GM21717 (cell line): ENCODE measurements at regions not wholly inside any gene's neighbourhood (a gene's known extent, or its start where the extent isn't known, plus 50 kb on each side); places are given as distances from the start of the nearest gene placed in this dataset.

Experiments
- ATAC-seq: cut with Tn5 transposase; IDR thresholded peaks from one replicate; pipeline ENCODE4 v1.9.1; 2021; ENCODE audit warnings: mild to moderate bottlenecking, moderate library complexity; ENCODE audit not compliant: unreplicated experiment

- no peak for ATAC-seq
Measured at GRCh38 chr2:237150186-237150585, 64.5 kb downstream of the COPS8 start.

- ATAC-seq: no peak
Measured at GRCh38 chr2:237150831-237151375, 65.2 kb downstream of the COPS8 start.

- ATAC-seq: no peak
Measured at GRCh38 chr2:237152361-237152760, 66.7 kb downstream of the COPS8 start.

GRCh38 chr2:237153181-237153580 lies 67.5 kb downstream of the COPS8 start:
- no peak for ATAC-seq

DNA sequence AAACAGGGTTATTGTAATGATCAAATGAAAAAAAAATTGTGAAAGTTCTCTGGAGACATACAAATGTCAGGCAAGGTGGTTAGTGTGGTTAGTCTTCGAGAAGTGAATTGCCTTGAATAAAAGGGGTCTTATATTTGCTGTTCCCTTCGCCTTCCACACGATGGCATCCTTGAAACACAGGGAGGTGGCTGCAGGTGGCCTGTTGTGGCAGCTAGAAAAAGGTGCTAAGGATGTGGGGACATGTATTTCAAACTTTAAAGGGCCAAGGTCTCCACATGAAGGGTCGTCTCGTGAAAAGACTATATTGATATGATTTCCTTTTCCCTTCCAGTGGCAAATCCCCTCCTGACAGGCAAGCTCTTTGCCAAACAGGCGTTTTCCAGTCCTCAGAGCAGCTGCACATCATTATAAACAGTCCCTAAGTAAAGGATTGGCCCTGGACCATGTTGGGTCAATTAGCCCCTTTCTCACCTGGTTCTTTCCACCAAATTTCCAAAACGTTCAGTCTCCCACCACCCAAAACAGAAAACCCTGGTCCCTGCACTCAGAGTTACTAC lies 68.5 kb downstream of the COPS8 start:
- no peak for ATAC-seq

DNA sequence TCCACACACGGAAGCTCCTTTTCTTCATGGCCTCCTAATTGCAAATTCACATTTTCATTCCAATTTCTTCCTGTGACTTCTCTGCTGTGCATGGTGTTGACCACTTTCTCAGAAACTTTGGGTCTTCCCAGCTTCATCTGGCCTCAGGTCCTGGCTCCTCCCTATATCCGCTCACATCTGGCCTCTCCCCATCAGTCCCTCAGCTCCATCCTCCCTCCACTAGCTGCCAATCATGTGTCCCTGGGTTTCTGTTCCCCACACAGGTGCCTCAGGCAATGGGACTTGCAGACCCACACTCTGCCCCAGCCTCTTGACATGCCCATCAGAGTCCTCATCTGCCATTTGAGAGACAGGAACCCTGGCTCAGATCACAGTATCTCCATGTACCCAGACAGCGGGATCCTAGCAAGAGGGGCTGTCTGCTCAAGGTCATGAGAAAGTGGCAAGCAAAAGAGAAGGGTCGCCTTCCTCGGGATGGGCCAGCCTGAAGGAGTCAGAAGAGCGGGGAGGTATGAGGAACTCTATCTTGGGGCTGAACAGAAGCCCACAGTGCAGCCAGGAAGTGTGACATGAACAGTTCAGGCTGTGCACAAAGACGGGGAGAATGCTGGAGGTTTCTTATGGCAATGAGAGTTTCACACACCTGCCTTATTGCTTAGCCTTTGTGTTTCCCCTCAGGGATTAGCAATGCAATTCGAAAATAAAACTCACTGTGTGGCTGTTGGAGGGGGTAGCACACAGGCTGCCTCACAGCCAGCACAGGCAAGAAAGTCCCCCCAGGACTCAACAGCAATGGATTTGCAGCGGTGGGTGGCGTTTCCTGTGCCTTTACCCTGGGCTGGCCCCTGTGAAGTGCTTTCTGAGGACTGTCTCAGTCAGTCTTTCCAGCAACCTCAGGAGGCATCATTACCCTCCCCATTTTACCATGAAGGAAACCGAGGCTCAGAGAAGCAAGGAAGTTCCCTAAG lies 69.5 kb downstream of the COPS8 start:
- no peak for ATAC-seq

DNA sequence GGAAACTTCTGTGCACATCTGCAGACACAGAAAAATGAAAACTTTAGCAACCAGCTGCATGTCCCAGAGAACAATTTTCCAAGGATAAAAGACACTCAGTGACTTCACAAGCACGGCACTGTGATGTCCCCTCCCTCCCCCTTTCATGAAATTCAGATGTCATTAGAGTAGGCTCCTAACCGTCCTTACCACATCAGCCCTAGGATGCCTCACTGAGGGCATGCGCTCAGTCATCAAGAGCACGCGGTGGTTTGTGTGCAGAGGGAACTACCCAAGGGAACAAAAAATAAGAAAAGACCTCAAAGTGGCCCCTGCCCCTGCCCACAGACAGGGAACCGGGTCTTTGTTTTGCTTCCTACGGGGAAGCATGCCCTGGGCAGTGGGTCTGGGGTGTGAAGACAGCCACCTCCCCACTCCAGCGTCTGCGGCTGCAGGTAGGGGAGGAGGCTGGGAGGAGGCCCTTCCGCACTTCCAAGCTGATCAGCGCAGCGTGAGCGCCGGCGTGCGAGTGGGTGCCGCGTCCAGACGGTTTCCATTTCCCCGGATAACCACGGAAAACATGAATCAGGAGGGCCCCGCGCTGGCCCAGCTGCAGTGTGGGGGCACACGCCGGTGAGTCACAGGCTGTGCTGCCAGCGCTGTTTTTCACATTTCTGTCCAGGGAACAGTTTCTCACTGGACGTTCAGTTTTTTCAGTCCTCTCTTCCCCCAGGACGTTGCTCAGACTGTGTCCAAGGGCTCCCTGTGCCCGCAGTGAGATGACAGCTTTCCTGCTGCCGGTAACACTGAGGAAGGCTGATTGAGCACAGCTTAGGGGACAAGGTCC lies 70.6 kb downstream of the COPS8 start:
- no peak for ATAC-seq

- ATAC-seq: no peak
Measured at GRCh38 chr2:237156857-237157779, 71.4 kb downstream of the COPS8 start.

DNA sequence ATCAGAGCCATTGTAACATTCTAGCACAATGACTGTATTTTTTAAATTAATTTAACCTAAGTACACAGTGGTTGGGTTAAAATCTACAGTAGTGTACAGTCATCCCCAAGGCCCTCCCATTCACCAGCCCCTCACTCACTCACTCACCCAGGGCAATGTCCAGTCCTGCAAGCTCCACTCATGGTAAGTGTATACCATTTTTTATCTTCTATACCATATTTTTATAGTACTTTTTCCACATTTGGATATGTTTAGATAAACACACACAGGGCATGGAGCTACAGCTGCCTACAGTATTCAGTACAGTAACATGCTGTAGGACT lies 72.1 kb downstream of the COPS8 start:
- ATAC-seq: no peak

DNA sequence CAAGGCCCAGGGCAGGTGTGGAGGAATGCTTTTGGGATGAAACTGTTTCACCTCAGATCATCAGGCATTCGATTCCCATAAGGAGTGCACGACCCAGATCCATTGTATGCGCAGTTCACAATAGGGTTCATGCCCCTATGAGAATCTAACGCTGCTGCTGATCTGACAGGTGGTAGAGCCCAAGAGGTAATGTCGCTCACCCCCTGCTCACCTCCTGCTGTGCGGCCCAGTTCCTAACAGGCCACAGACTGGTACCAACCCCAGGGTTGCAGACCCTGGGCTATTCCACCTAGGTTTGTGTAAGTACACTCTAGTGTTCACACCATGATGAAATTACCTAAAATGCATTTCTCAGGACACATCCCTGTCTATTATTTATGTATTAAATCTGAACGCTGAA lies 72.5 kb downstream of the COPS8 start:
- no peak for ATAC-seq

GRCh38 chr2:237159006-237159911 lies 73.6 kb downstream of the COPS8 start:
- no peak for ATAC-seq

GRCh38 chr2:237160271-237160919 lies 74.7 kb downstream of the COPS8 start:
- ATAC-seq: no peak

DNA sequence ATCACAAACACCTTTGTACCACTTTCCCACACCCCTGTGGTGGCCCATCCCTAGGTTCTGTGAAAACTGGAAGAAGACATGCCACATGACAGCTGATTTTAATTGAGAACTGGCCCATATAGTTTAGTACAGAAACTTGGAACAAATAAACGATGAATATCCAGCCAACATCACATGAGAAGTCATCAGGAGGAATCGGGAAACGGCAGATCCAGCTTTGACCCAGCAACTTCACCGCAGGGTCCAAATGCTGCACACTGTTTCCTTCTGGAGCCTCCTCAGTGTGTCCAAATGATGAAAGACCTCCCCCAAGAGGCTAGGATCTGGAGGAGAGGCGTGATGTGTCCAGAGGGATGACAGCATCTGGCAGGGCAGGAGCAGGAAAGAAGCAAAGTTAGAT lies 75.5 kb downstream of the COPS8 start:
- ATAC-seq: no peak

GRCh38 chr2:237162959-237163358 lies 77.3 kb downstream of the COPS8 start:
- ATAC-seq: no peak

DNA sequence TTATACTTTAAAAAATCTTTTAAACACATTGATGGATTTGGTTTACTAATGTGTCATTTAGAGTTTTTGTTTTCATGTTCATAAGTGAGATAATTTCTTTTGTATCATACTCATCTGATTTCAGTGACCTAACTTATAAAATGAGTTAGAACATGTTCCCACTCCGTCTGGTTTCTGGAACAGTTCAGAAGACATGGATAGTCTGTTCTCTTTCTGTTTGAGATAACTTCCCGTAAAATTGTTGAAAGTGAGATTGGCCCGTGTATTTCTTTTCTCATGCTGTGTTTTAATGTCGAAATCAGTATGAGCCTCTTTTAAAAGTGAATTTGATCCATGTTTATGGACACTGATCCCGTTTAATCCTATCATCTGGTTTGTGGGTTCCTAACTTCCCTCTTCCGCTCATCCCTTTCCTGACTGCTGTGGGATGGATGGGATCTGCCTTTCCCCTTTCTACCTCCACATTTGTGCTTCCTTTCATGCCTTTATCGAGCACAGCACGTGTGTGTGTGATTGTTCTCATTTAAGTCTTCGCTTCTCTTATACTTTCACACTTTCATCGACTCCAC lies 78.9 kb downstream of the COPS8 start:
- no peak for ATAC-seq

- ATAC-seq: no peak
Measured at GRCh38 chr2:237165405-237166276, 80.0 kb downstream of the COPS8 start.

- no peak for ATAC-seq
Measured at GRCh38 chr2:237167038-237167437, 81.3 kb downstream of the COPS8 start.

GRCh38 chr2:237167934-237168333 lies 82.2 kb downstream of the COPS8 start:
- ATAC-seq: no peak
